Loucy (cell line): ENCODE measurements at regions not wholly inside any gene's neighbourhood (a gene's known extent, or its start where the extent isn't known, plus 50 kb on each side); places are given as distances from the start of the nearest gene placed in this dataset.

Experiments used
- H2AFZ ChIP-seq: fragments of 200-600 bp; sonication (generic); 2 replicates; pipeline ENCODE4 v1.6.0; 2016; ENCODE audit warnings: antibody characterized with exemption, mild to moderate bottlenecking, low read length, moderate library complexity
- H3F3A ChIP-seq: fragments of 200-600 bp; 2 replicates; pipeline ENCODE4 v1.6.0; 2016; ENCODE audit warnings: antibody characterized with exemption, low read depth, mild to moderate bottlenecking
- H3K27me3 ChIP-seq: fragments of 200-600 bp; sonication (generic); 2 replicates; pipeline ENCODE4 v1.6.1; 2014; ENCODE audit warnings: low read length, mild to moderate bottlenecking; ENCODE audit not compliant: insufficient read depth, poor library complexity, severe bottlenecking
- H3K36me3 ChIP-seq: fragments of 200-600 bp; sonication (generic); 2 replicates; pipeline ENCODE4 v1.6.1; 2016; ENCODE audit warnings: low read length; ENCODE audit not compliant: insufficient read depth
- H3K4me1 ChIP-seq: fragments of 200-600 bp; sonication (generic); 2 replicates; pipeline ENCODE4 v1.5.1; 2014; ENCODE audit warnings: low read length, mild to moderate bottlenecking; ENCODE audit not compliant: insufficient read depth, poor library complexity, severe bottlenecking
- H3K4me2 ChIP-seq: fragments of 200-600 bp; sonication (generic); 2 replicates; pipeline ENCODE4 v1.6.0; 2014; ENCODE audit warnings: antibody characterized with exemption, low read length, low read depth, mild to moderate bottlenecking; ENCODE audit not compliant: poor library complexity, severe bottlenecking
- H3K4me3 ChIP-seq: fragments of 200-600 bp; sonication (generic); 2 replicates; pipeline ENCODE4 v1.5.1; 2014; ENCODE audit warnings: low read length, mild to moderate bottlenecking, mixed read lengths; ENCODE audit not compliant: poor library complexity, severe bottlenecking
- H3K79me2 ChIP-seq: fragments of 200-600 bp; sonication (generic); 2 replicates; pipeline ENCODE4 v1.6.1; 2014; ENCODE audit warnings: low read length; ENCODE audit not compliant: insufficient read depth
- H3K9ac ChIP-seq: fragments of 200-600 bp; sonication (generic); 2 replicates; pipeline ENCODE4 v1.6.0; 2014; ENCODE audit warnings: mild to moderate bottlenecking, low read depth, low read length, moderate library complexity; ENCODE audit not compliant: poor library complexity, severe bottlenecking
- H3K9me2 ChIP-seq: fragments of 200-600 bp; sonication (generic); replicated peaks from 2 replicates; pipeline ENCODE4 v1.6.1; 2016; ENCODE audit warnings: low read depth, low read length, mixed read lengths
- H3K9me3 ChIP-seq: fragments of 200-600 bp; sonication (generic); 2 replicates; pipeline ENCODE4 v1.6.1; 2014; ENCODE audit warnings: mild to moderate bottlenecking, antibody characterized with exemption, low read length, low read depth; ENCODE audit not compliant: insufficient read depth
- H4K20me1 ChIP-seq: fragments of 200-600 bp; sonication (generic); 2 replicates; pipeline ENCODE4 v1.6.0; 2014; ENCODE audit warnings: antibody characterized with exemption, low read length, mild to moderate bottlenecking; ENCODE audit not compliant: insufficient read depth, poor library complexity, severe bottlenecking
- CTCF ChIP-seq: fragments of 200-600 bp; sonication (generic); conservative IDR thresholded peaks from 2 replicates; pipeline ENCODE4 v1.5.1; 2014; ENCODE audit warnings: mild to moderate bottlenecking, antibody characterized with exemption, low read length
- EZH2phosphoT487 ChIP-seq: fragments of 200-600 bp; IDR thresholded peaks from 2 replicates; pipeline ENCODE4 v1.6.1; 2018; ENCODE audit warnings: antibody characterized with exemption, mild to moderate bottlenecking, moderate library complexity, borderline replicate concordance

- no peak overlapping the region for H3K9ac ChIP-seq
- H3K9me2 ChIP-seq, result no peaks in the 10 kb centered on the region
- H4K20me1 ChIP-seq, result no peaks in the 10 kb centered on the region
- H3K9me3 ChIP-seq, result no peaks in the 10 kb centered on the region
- no peaks in the 10 kb centered on the region for H3K27me3 ChIP-seq
- TF ChIP-seq EZH2phosphoT487 (no peak), CTCF (no peak)
- H3F3A ChIP-seq, result no peaks in the 10 kb centered on the region
- H3K79me2 ChIP-seq, result no peaks in the 10 kb centered on the region
- peaks cover 8% of the 10 kb centered on the region for H3K4me1 ChIP-seq
- H3K4me2 ChIP-seq, result no peak overlapping the region
- H2AFZ ChIP-seq, result peak overlapping the region; percentile 59; the same call in 1 of the 2 replicates
- H3K36me3 ChIP-seq, result no peaks in the 10 kb centered on the region
- H3K4me3 ChIP-seq, result no peak overlapping the region
Observed at GRCh38 chr6:108767418-108768165, 80.6 kb upstream of the ARMC2 start.

- no peaks in the 10 kb centered on the region for H3K36me3 ChIP-seq
- TF ChIP-seq CTCF, result no peak
- TF ChIP-seq EZH2phosphoT487, result no peak
- no peaks in the 10 kb centered on the region for H3F3A ChIP-seq
- H3K79me2 ChIP-seq, result no peaks in the 10 kb centered on the region
- H2AFZ ChIP-seq, result peak overlapping the region; percentile 59; the same call in 1 of the 2 replicates
- H3K4me1 ChIP-seq, result peaks cover 5% of the 10 kb centered on the region
- no peaks in the 10 kb centered on the region for H3K9me3 ChIP-seq
- no peaks in the 10 kb centered on the region for H3K27me3 ChIP-seq
- no peak overlapping the region for H3K4me3 ChIP-seq
- no peaks in the 10 kb centered on the region for H4K20me1 ChIP-seq
- H3K9ac ChIP-seq, result no peak overlapping the region
- no peaks in the 10 kb centered on the region for H3K9me2 ChIP-seq
- H3K4me2 ChIP-seq, result no peak overlapping the region
Observed at GRCh38 chr6:108768166-108768555, 80.1 kb upstream of the ARMC2 start.

GRCh38 chr6:108768792-108769524, 79.3 kb upstream of the ARMC2 start:
- Histone ChIP-seq H3K79me2 (no peaks in the 10 kb centered on the region), H3K4me1 (peaks cover 5% of the 10 kb centered on the region), H3F3A (no peaks in the 10 kb centered on the region), H3K36me3 (no peaks in the 10 kb centered on the region), H3K27me3 (no peaks in the 10 kb centered on the region), H3K4me3 (no peak overlapping the region), H2AFZ (no peak overlapping the region), H3K9me2 (no peaks in the 10 kb centered on the region), H3K9me3 (no peaks in the 10 kb centered on the region), H3K4me2 (no peak overlapping the region), H4K20me1 (no peaks in the 10 kb centered on the region), H3K9ac (no peak overlapping the region)
- TF ChIP-seq EZH2phosphoT487 (no peak), CTCF (no peak)
